ENCODE measurements at regions not wholly inside any gene's neighbourhood (a gene's known extent, or its start where the extent isn't known, plus 50 kb on each side); places are given as distances from the start of the nearest gene placed in this dataset.

DNA sequence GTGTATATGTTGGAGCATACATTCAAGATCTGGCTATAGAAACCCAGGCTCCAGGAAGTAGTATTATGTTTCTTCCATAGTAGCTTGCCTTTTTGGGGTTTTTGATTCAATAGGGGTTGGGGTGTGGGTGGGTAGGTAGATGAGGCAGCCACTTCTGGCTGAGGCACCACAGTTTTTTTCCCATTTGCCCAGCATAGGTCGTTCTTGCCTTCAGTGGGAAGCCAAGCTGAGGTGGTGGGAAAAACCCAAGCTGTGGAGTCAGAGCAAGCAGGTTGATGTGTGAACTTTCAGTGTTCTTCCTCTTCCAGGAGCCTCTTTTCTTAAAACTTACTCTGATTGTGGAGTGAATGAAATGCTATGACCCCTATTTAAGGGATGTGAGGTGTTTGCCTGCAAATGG is 67.0 kb upstream of the RPS6KA3 start:
- TF ChIP-seq, protein P1, sequence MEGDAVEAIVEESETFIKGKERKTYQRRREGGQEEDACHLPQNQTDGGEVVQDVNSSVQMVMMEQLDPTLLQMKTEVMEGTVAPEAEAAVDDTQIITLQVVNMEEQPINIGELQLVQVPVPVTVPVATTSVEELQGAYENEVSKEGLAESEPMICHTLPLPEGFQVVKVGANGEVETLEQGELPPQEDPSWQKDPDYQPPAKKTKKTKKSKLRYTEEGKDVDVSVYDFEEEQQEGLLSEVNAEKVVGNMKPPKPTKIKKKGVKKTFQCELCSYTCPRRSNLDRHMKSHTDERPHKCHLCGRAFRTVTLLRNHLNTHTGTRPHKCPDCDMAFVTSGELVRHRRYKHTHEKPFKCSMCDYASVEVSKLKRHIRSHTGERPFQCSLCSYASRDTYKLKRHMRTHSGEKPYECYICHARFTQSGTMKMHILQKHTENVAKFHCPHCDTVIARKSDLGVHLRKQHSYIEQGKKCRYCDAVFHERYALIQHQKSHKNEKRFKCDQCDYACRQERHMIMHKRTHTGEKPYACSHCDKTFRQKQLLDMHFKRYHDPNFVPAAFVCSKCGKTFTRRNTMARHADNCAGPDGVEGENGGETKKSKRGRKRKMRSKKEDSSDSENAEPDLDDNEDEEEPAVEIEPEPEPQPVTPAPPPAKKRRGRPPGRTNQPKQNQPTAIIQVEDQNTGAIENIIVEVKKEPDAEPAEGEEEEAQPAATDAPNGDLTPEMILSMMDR (conservative IDR thresholded peaks at IDR 0.05; ENCODE audit: control insufficient read depth, insufficient read depth, low read depth, low read length) = no peak
- no peak for DNase-seq (ENCODE audit: low read depth)
- H3K4me3 ChIP-seq (ENCODE audit: control insufficient read depth, low read depth, low read length) = no peak overlapping the region

DNA sequence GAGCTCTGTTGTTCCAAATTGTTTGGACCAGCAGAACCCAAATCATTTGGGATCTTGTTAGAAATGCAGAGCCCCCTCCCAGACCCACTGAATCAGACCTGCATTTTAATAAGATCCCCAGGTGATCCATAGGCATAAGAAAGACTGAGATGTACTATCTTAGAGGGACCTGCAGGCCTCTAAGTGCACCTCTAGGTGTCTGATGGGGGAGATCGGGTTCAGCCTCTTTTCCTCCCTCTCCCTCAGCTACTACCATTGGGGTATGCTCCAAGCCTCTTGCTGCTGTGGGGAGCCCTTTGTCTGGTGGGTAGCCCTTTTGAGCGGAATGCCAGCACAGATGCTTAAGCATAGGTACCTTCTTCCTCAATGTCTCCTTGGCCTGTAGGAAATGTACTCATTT is 63.8 kb upstream of the RPS6KA3 start:
- DNase-seq (ENCODE audit: low read depth) = no peak
- H3K4me3 ChIP-seq (ENCODE audit: control insufficient read depth, low read depth, low read length) = no peak overlapping the region

DNA sequence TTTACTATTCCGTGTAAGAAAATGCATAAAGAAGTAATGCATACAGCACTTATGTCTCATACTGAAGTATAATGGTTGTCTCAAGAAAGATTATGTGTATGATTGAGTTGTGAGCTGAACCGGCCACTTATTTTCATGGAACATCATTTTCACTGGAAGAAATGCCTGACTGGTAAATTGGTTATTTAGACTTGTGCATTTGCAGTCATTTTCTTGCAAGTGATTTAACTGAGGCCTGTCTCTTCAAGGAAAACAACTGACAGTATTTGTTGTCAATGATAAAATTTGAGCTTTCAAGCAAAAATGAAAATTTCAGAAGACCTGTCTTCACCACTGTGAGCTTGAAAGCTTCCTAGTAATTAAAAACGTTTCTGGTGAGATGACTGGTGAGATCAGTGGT is 62.7 kb upstream of the RPS6KA3 start:
- no peak for DNase-seq (ENCODE audit: low read depth)
- TF ChIP-seq, protein P1 (conservative IDR thresholded peaks at IDR 0.05; ENCODE audit: control insufficient read depth, insufficient read depth, low read depth, low read length) = no peak
- no peak overlapping the region for H3K4me3 ChIP-seq (ENCODE audit: control insufficient read depth, low read depth, low read length)

More for the DNA sequence above, 63.8 kb upstream of the RPS6KA3 start:
- TF ChIP-seq, protein P1 (conservative IDR thresholded peaks at IDR 0.05; ENCODE audit: control insufficient read depth, insufficient read depth, low read depth, low read length) = no peak

DNA sequence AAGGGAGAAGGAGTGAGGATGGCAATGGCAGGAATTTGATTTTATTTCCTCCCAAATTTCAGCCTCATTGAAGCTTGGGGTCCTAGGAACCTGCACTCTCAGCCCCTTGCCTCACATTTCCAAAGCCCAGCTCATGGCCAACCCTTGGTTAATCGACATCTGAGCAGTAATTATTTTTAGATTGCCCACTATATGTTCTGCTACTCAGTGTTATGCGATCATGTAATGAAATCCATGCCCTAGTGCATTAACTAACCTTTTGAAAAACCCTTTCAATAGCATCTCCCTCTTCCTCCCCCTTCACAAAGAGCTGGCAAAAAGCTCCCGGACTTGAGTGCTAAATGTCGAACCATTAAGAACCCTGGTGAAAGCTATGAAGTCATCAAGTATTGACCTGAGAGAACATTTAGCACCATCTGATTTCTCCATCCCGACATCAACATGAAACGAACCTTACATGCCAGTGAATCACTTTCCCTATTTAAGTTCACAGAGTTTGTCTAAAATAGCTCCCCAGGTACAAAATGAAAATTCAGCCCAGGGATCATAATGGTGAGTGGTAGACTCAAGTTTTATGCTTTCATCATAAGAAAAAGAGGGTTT is 59.2 kb upstream of the RPS6KA3 start:
- TF ChIP-seq, protein P1 (conservative IDR thresholded peaks at IDR 0.05; ENCODE audit: control insufficient read depth, insufficient read depth, low read depth, low read length) = no peak
- H3K4me3 ChIP-seq (ENCODE audit: control insufficient read depth, low read depth, low read length) = no peak overlapping the region
- DNase-seq (ENCODE audit: low read depth) = no peak

DNA sequence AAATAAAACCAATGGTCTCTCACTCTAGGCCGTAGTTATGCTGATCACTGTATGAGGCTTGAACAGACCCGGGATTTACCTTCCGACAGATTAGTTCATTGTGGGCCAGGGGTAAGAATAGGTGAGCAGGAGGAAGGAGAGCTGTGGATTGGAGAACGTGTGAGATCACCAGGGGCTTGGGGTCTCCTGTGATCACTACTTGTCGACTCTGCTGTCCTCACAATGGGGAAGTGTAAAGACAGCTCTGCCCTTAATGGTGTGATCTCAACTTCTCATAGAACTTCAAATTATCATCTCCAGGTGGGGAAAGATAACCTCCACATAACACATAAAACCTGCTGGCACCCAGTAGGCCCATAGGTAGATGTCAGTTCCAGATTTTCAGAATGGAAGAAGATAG is 56.2 kb upstream of the RPS6KA3 start:
- DNase-seq (ENCODE audit: low read depth) = no peak
- TF ChIP-seq, protein P1 (conservative IDR thresholded peaks at IDR 0.05; ENCODE audit: control insufficient read depth, insufficient read depth, low read depth, low read length) = no peak

DNA sequence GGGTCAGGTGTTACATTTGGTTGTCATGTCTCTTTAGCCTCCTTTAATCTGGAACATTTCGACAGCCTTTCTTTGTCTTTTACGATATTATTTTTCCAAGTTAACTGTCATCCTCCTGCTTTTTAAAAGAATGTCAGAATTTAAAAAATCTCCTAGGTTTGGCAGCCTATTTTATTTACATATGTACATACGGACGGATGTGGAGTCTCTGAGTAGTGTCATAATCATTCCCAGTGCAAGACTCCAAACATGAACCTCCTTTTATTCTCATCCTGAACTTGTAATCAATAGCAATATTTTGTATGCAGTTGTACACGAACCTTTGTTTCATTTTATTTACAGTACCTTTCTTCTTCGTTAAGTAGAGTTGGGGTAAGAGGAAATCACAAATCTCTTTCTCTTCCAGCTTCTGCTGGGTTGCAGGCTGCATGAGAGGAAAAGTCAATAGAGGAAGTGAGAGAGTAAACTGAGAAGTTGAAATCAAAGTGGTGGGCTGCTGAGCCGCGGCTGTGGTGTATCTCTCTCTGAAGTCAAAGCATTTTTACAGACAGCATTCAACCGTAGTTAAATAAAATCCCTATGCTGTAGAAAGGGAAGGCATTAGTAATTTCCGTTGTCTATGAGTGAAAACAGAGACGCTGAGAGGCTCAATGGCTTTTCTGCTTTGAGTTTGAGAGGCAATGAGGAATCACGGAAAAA is 53.9 kb upstream of the RPS6KA3 start:
- TF ChIP-seq, protein P1 (conservative IDR thresholded peaks at IDR 0.05; ENCODE audit: control insufficient read depth, insufficient read depth, low read depth, low read length) = no peak
- H3K4me3 ChIP-seq (ENCODE audit: control insufficient read depth, low read depth, low read length) = no peak overlapping the region
- DNase-seq (ENCODE audit: low read depth) = no peak

More for the DNA sequence above, 56.2 kb upstream of the RPS6KA3 start:
- H3K4me3 ChIP-seq (ENCODE audit: control insufficient read depth, low read depth, low read length) = no peak overlapping the region

All from fibroblast of mammary gland (primary cell).